ENCODE measurements at regions not wholly inside any gene's neighbourhood (a gene's known extent, or its start where the extent isn't known, plus 50 kb on each side); places are given as distances from the start of the nearest gene placed in this dataset.

- POLR2A ChIA-PET, result no interaction called here
- H3K4me3 ChIP-seq (ENCODE audit: low read depth, low read length), result no peak overlapping the region
- no peak for DNase-seq (ENCODE audit: low read depth, low spot score)
- CTCF ChIA-PET, result interaction anchor here (1.1 to 2.0 kb wide), 2 partner anchors 18 to 236 kb away, joined by 4 read pairs; partner anchors contain the start of gene RNF14
- TF ChIP-seq CTCF (IDR thresholded peaks at IDR 0.05; ENCODE audit: insufficient read depth, low read length, missing control alignments), result no peak
Measured at GRCh38 chr5:141732417-141732816, 50.4 kb upstream of the ARAP3 start.

All from AG04449 (cell line).